GM12878 (cell line): ENCODE measurements at regions not wholly inside any gene's neighbourhood (a gene's known extent, or its start where the extent isn't known, plus 50 kb on each side); places are given as distances from the start of the nearest gene placed in this dataset.

ENCODE experiments used
- ATAC-seq: fragments of 200-7000 bp; cut with Tn5 transposase; 3 replicates; pipeline ENCODE4 v1.9.1; 2020; ENCODE audit warnings: mild to moderate bottlenecking, moderate library complexity
- BruUV-seq: library from RNA; stranded (reverse); fragments of 400-500 nt; replicated peaks from 2 replicates; lab custom pipeline; 2021; lab: Mats Ljungman, UMichigan
- CTCF ChIA-PET: fragments of 300-600 bp; sonication (Branson Sonifier 250); formaldehyde crosslinking; extraction: SDS; loops from one replicate; lab custom pipeline; 2021; ENCODE audit warnings: inconsistent platforms; lab: Yijun Ruan, JAX
- POLR2A ChIA-PET: fragments of 350-600 bp; formaldehyde crosslinking; extraction: SDS; loops from one replicate; lab custom pipeline; 2021; ENCODE audit warnings: inconsistent platforms; lab: Charles Lee
- RAD21 ChIA-PET: fragments of 300-600 bp; sonication (Branson Sonifier 250); formaldehyde crosslinking; loops from one replicate; lab custom pipeline; 2023; ENCODE audit warnings: antibody characterized with exemption; ENCODE audit not compliant: unreplicated experiment; lab: Charles Lee
- SMC1A ChIA-PET: fragments of 300-600 bp; sonication (Branson Sonifier 250); formaldehyde crosslinking; loops from one replicate; lab custom pipeline; 2023; ENCODE audit not compliant: unreplicated experiment, uncharacterized antibody; lab: Charles Lee
- DNase-seq: peaks from one replicate; pipeline ENCODE4 v3.0.0-alpha.2; 2011; ENCODE audit warnings: low read depth, low spot score
- FAIRE-seq: peaks from 3 replicates; lab custom pipeline; 2011; peaks lifted over from hg19 to GRCh38; lab: Jason Lieb, UNC
- H2AFZ ChIP-seq: 2 replicates; pipeline ENCODE4 v1.6.0; 2011; ENCODE audit warnings: low read depth, low read length, control low read depth; ENCODE audit not compliant: control insufficient read depth
- H3K27ac ChIP-seq: 2 replicates; pipeline ENCODE4 v1.5.1; 2011; ENCODE audit warnings: control low read depth; ENCODE audit not compliant: control insufficient read depth, insufficient read depth
- H3K27me3 ChIP-seq, 2 experiments: replicated peaks in 1 of 2; 2 replicates each; pipeline versions ENCODE4 v1.6.0 to v1.6.1; 2011; ENCODE audit warnings: low read length in 1 of 2; ENCODE audit not compliant: control insufficient read depth in 2 of 2, insufficient read depth in 2 of 2
- H3K36me3 ChIP-seq, 2 experiments: 2 replicates each; pipeline ENCODE4 v1.5.1; 2011; ENCODE audit warnings: low read length in 1 of 2; ENCODE audit not compliant: control insufficient read depth in 2 of 2, insufficient read depth in 2 of 2
- H3K4me1 ChIP-seq: 2 replicates; pipeline ENCODE4 v1.6.1; 2011; ENCODE audit warnings: mild to moderate bottlenecking, low read length, moderate library complexity, mixed read lengths; ENCODE audit not compliant: control insufficient read depth, insufficient read depth
- H3K4me2 ChIP-seq: 2 replicates; pipeline ENCODE4 v1.6.0; 2011; ENCODE audit warnings: control low read depth; ENCODE audit not compliant: control insufficient read depth, insufficient read depth
- H3K4me3 ChIP-seq: fragments of 200-600 bp; sonication (generic); 2 replicates; pipeline ENCODE4 v1.5.1; 2016
- H3K79me2 ChIP-seq: 2 replicates; pipeline ENCODE4 v1.6.0; 2011; ENCODE audit warnings: low read length; ENCODE audit not compliant: control insufficient read depth, insufficient read depth
- H3K9ac ChIP-seq: 2 replicates; pipeline ENCODE4 v1.8.0; 2011; ENCODE audit warnings: low read length, control low read depth, mixed read lengths; ENCODE audit not compliant: control insufficient read depth, insufficient read depth
- H3K9me3 ChIP-seq: replicated peaks from 3 replicates; pipeline ENCODE4 v1.5.1; 2011; ENCODE audit warnings: mild to moderate bottlenecking, low read length; ENCODE audit not compliant: control insufficient read depth, insufficient read depth
- H4K20me1 ChIP-seq: 2 replicates; pipeline ENCODE4 v1.6.0; 2011; ENCODE audit not compliant: control insufficient read depth, insufficient read depth
- BRCA1 ChIP-seq: IDR thresholded peaks from 2 replicates; pipeline ENCODE4 v1.6.1; 2011; ENCODE audit warnings: low read depth, low read length, improper control_type of control experiment
- CEBPB ChIP-seq, 2 experiments: fragments of 150-350 bp in 1 of 2; IDR thresholded peaks; 2 replicates each; pipeline ENCODE4 v1.6.1; 2012 to 2014; ENCODE audit warnings: low read depth in 2 of 2, low read length in 2 of 2, borderline replicate concordance in 1 of 2, inconsistent platforms in 1 of 2
- CHD4 ChIP-seq: fragments of 200-600 bp; sonication (generic); IDR thresholded peaks from 2 replicates; pipeline ENCODE4 v1.6.1; 2016; ENCODE audit warnings: mild to moderate bottlenecking
- E2F8 ChIP-seq: fragments of 450-650 bp; IDR thresholded peaks from 2 replicates; pipeline ENCODE4 v1.6.1; 2018; ENCODE audit warnings: mild to moderate bottlenecking, low read depth, moderate library complexity; ENCODE audit not compliant: partially characterized antibody
- HSF1 ChIP-seq: fragments of 150-350 bp; IDR thresholded peaks from 2 replicates; pipeline ENCODE4 v1.6.1; 2014; ENCODE audit warnings: mild to moderate bottlenecking, low read depth, low read length
- KDM1A ChIP-seq: fragments of 200-600 bp; sonication (generic); IDR thresholded peaks from 2 replicates; pipeline ENCODE4 v1.6.1; 2016; ENCODE audit warnings: borderline replicate concordance
- NR2C2 ChIP-seq: IDR thresholded peaks from 2 replicates; pipeline ENCODE4 v1.6.1; 2011; ENCODE audit warnings: borderline replicate concordance, low read depth; ENCODE audit not compliant: control insufficient read depth, insufficient read length
- RFX5 ChIP-seq: IDR thresholded peaks from 2 replicates; pipeline ENCODE4 v1.6.1; 2011; ENCODE audit warnings: low read depth, low read length, improper control_type of control experiment
- STAT3 ChIP-seq: IDR thresholded peaks from 2 replicates; pipeline ENCODE4 v1.6.1; 2011; ENCODE audit warnings: low read depth, low read length, improper control_type of control experiment
- ZNF592 ChIP-seq: fragments of 450-650 bp; IDR thresholded peaks from 2 replicates; pipeline ENCODE4 v1.6.1; 2017; ENCODE audit warnings: mild to moderate bottlenecking, moderate library complexity
- WGBS: methylation state at CpG from one replicate; pipeline ENCODE4 v1.1.6; 2016; ENCODE audit warnings: low lambda C conversion rate; ENCODE audit not compliant: insufficient replicate concordance, insufficient coverage; ENCODE audit errors: missing lambda C conversion rate; 5-methylcytosine and 5-hydroxymethylcytosine counted together
- in situ Hi-C: fragments of 300-500 bp; cut with MboI; formaldehyde crosslinking; loops from 9 replicates; pipeline ENCODE4 v1.14.3; 2018; ENCODE audit warnings: mixed read lengths
- intact Hi-C: fragments of 100-400 bp; cut with micrococcal nuclease; formaldehyde crosslinking; loops from one replicate; pipeline ENCODE4 v1.14.2; 2022; ENCODE audit not compliant: unreplicated experiment
- TF ChIP-seq, protein P1 (sequence below): fragments of 450-650 bp; IDR thresholded peaks from 2 replicates; pipeline ENCODE4 v1.6.1; 2014; ENCODE audit warnings: mild to moderate bottlenecking

DNA sequence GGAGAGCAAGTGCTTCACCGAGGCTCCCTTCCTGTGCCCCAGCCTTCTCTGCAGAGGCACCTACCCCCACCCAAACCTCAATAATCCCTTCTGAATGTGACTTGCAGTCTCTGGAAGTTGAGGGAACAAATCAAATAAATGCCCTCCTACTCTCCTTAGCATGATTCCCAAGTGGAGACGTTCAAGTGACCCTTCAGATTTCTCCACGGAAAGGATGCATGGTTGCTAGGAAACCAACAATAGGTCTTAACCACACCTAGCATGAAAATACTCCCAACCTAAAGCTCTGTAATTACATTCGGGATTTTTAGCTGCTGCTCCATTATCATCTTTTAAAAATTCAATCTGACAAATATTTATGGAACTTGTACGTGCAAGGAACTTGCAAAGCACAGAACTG is 50.2 kb upstream of the CABLES1 start:
- ATAC-seq (no peak), FAIRE-seq (no peak), DNase-seq (no peak)
- Histone ChIP-seq H4K20me1 (no peaks in the 10 kb centered on the region), H2AFZ (no peak overlapping the region), H3K27ac (no peak overlapping the region), H3K4me2 (no peak overlapping the region), H3K4me3 (no peak overlapping the region), H3K9me3 (no peaks in the 10 kb centered on the region), H3K79me2 (no peaks in the 10 kb centered on the region), H3K36me3 (no peaks in the 10 kb centered on the region), H3K27me3 (no peaks in the 10 kb centered on the region), H3K9ac (no peak overlapping the region), H3K4me1 (no peaks in the 10 kb centered on the region)
- ChIA-PET CTCF (interaction anchor here (0.7 kb wide), 1 partner anchor 278 kb away, joined by 3 read pairs; no protein-coding TSS in a partner anchor), POLR2A (interaction anchor here (0.9 kb wide), 1 partner anchor 140 kb away, joined by 3 read pairs; no protein-coding TSS in a partner anchor), RAD21 (no interaction called here), SMC1A (interaction anchor here (1.1 kb wide), 1 partner anchor 13 kb away, joined by 3 read pairs; no protein-coding TSS in a partner anchor)
- BruUV-seq, result no TSS peak
- in situ Hi-C loops (no loop called here), intact Hi-C loops (no loop called here)
- TF ChIP-seq NR2C2, result no peak
- TF ChIP-seq KDM1A, result no peak
- no peak for TF ChIP-seq CHD4
- TF ChIP-seq RFX5, result no peak
- TF ChIP-seq CEBPB (IDR thresholded peaks at IDR 0.05; ENCODE audit: borderline replicate concordance in 1 of 2, low read depth in 2 of 2, low read length in 2 of 2), result no peak
- TF ChIP-seq, protein P1, sequence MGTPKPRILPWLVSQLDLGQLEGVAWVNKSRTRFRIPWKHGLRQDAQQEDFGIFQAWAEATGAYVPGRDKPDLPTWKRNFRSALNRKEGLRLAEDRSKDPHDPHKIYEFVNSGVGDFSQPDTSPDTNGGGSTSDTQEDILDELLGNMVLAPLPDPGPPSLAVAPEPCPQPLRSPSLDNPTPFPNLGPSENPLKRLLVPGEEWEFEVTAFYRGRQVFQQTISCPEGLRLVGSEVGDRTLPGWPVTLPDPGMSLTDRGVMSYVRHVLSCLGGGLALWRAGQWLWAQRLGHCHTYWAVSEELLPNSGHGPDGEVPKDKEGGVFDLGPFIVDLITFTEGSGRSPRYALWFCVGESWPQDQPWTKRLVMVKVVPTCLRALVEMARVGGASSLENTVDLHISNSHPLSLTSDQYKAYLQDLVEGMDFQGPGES, result no peak
- TF ChIP-seq STAT3, result no peak
- no peak for TF ChIP-seq ZNF592
- no peak for TF ChIP-seq E2F8
- no peak for TF ChIP-seq HSF1
- TF ChIP-seq BRCA1, result no peak
- WGBS, result 52% methylated on average over 5 of the region's 5 CpGs
